Trophoblast cell (in vitro differentiated cells and primary cell): ENCODE measurements at regions not wholly inside any gene's neighbourhood (a gene's known extent, or its start where the extent isn't known, plus 50 kb on each side); places are given as distances from the start of the nearest gene placed in this dataset.

ENCODE experiments used
- DNase-seq, 2 donors: peaks; one replicate each; pipeline ENCODE4 v3.0.0-alpha.2; 2016
- H2AFZ ChIP-seq: 2 replicates; pipeline ENCODE4 v1.6.1; 2013; ENCODE audit warnings: low read length, moderate library complexity, mild to moderate bottlenecking; ENCODE audit not compliant: insufficient read depth, poor library complexity
- H2AK5ac ChIP-seq: 2 replicates; pipeline ENCODE4 v1.6.1; 2013; ENCODE audit warnings: mild to moderate bottlenecking, low read length
- H2BK120ac ChIP-seq: 2 replicates; pipeline ENCODE4 v1.6.1; 2013; ENCODE audit warnings: low read length, mild to moderate bottlenecking, moderate library complexity; ENCODE audit not compliant: insufficient read depth, poor library complexity
- H2BK12ac ChIP-seq: 2 replicates; pipeline ENCODE4 v1.6.1; 2013; ENCODE audit warnings: mild to moderate bottlenecking, low read length, moderate library complexity
- H2BK5ac ChIP-seq: 2 replicates; pipeline ENCODE4 v1.6.1; 2013; ENCODE audit warnings: low read length, low read depth, moderate library complexity, mild to moderate bottlenecking; ENCODE audit not compliant: poor library complexity
- H3K14ac ChIP-seq: 2 replicates; pipeline ENCODE4 v1.6.1; 2013; ENCODE audit warnings: mild to moderate bottlenecking, low read length
- H3K18ac ChIP-seq: 2 replicates; pipeline ENCODE4 v1.6.1; 2013; ENCODE audit warnings: mild to moderate bottlenecking, low read length
- H3K23ac ChIP-seq: 2 replicates; pipeline ENCODE4 v1.6.1; 2013; ENCODE audit warnings: low read length
- H3K27ac ChIP-seq: 2 replicates; pipeline ENCODE4 v1.5.1; 2013; ENCODE audit warnings: low read depth, mild to moderate bottlenecking, inconsistent platforms, low read length, moderate library complexity
- H3K27me3 ChIP-seq: 2 replicates; pipeline ENCODE4 v1.6.1; 2013; ENCODE audit warnings: inconsistent platforms, mild to moderate bottlenecking, low read length, moderate library complexity; ENCODE audit not compliant: insufficient read depth
- H3K36me3 ChIP-seq, 2 experiments: 1 replicate in 1 of 2; 2 replicates in 1 of 2; pipeline ENCODE4 v1.6.1; 2013; ENCODE audit warnings: low read length in 2 of 2, mild to moderate bottlenecking in 2 of 2, moderate library complexity in 1 of 2; ENCODE audit not compliant: insufficient read depth in 2 of 2, control insufficient read depth in 1 of 2
- H3K4ac ChIP-seq: 2 replicates; pipeline ENCODE4 v1.6.1; 2013; ENCODE audit warnings: low read depth, mild to moderate bottlenecking, low read length, moderate library complexity
- H3K4me1 ChIP-seq, 2 experiments: 1 replicate in 1 of 2; 2 replicates in 1 of 2; pipeline ENCODE4 v1.6.1; 2013; ENCODE audit warnings: low read length in 2 of 2, mild to moderate bottlenecking in 2 of 2, moderate library complexity in 1 of 2; ENCODE audit not compliant: insufficient read depth in 2 of 2, control insufficient read depth in 1 of 2
- H3K4me2 ChIP-seq: 2 replicates; pipeline ENCODE4 v1.6.1; 2013; ENCODE audit warnings: inconsistent platforms, mild to moderate bottlenecking, low read length, moderate library complexity
- H3K4me3 ChIP-seq: 2 replicates; pipeline ENCODE4 v1.5.1; 2013; ENCODE audit warnings: mild to moderate bottlenecking, low read depth, low read length, inconsistent platforms
- H3K79me1 ChIP-seq: one replicate; pipeline ENCODE4 v1.6.1; 2013; ENCODE audit warnings: low read length
- H3K79me2 ChIP-seq: 2 replicates; pipeline ENCODE4 v1.6.1; 2013; ENCODE audit warnings: low read length, mild to moderate bottlenecking; ENCODE audit not compliant: control insufficient read depth, insufficient read depth, poor library complexity
- H3K9ac ChIP-seq: 2 replicates; pipeline ENCODE4 v1.6.1; 2013; ENCODE audit warnings: mild to moderate bottlenecking, low read length
- H3K9me3 ChIP-seq: 2 replicates; pipeline ENCODE4 v1.6.1; 2013; ENCODE audit warnings: low read depth, mild to moderate bottlenecking, control low read depth, inconsistent platforms, low read length; ENCODE audit not compliant: insufficient read depth
- H4K12ac ChIP-seq: 2 replicates; pipeline ENCODE4 v1.6.1; 2013; ENCODE audit warnings: low read depth, mild to moderate bottlenecking, low read length, moderate library complexity
- H4K8ac ChIP-seq: 2 replicates; pipeline ENCODE4 v1.6.1; 2013; ENCODE audit warnings: low read depth, mild to moderate bottlenecking, low read length, moderate library complexity
- H4K91ac ChIP-seq: one replicate; pipeline ENCODE4 v1.6.1; 2013; ENCODE audit warnings: low read depth, mild to moderate bottlenecking, low read length, moderate library complexity
- WGBS: extraction: QIAGEN DNeasy Blood & Tissue Kit; methylation state at CpG from one replicate; pipeline ENCODE4 v1.1.7; 2013; ENCODE audit warnings: missing lambda C conversion rate; ENCODE audit not compliant: insufficient read length, insufficient coverage; ENCODE audit errors: extremely low coverage; 5-methylcytosine and 5-hydroxymethylcytosine counted together

- H3K4me3 ChIP-seq = no peak overlapping the region
Observed at GRCh38 chr10:34957531-34957930, 132.6 kb downstream of the CUL2 start.

GRCh38 chr10:34956756-34957155, 133.4 kb downstream of the CUL2 start:
- Histone ChIP-seq H2BK5ac (no peak overlapping the region), H3K27ac (no peak overlapping the region), H4K8ac (no peak overlapping the region), H3K4me3 (no peak overlapping the region), H3K9me3 (peaks cover 3% of the 10 kb centered on the region), H3K36me3 (no peaks in the 10 kb centered on the region), H2BK12ac (no peak overlapping the region), H2BK120ac (no peak overlapping the region), H3K4me1 (peaks cover 3 to 5% of the 10 kb centered on the region in 2 experiments), H2AK5ac (no peak overlapping the region), H3K4ac (no peak overlapping the region), H3K9ac (no peak overlapping the region), H3K4me2 (no peak overlapping the region), H3K27me3 (no peaks in the 10 kb centered on the region), H2AFZ (no peak overlapping the region), H3K14ac (no peak overlapping the region), H3K23ac (no peak overlapping the region), H4K12ac (no peak overlapping the region), H4K91ac (no peak overlapping the region), H3K18ac (no peak overlapping the region), H3K79me2 (no peaks in the 10 kb centered on the region), H3K79me1 (no peaks in the 10 kb centered on the region)
- WGBS = no CpG with 5 or more reads among the region's 3 CpGs
- no peak for DNase-seq

More at GRCh38 chr10:34957531-34957930, 132.6 kb downstream of the CUL2 start:
- H2BK12ac ChIP-seq = no peak overlapping the region
- no peak overlapping the region for H2AFZ ChIP-seq
- no peaks in the 10 kb centered on the region for H3K79me1 ChIP-seq
- no peak overlapping the region for H4K12ac ChIP-seq
- no peaks in the 10 kb centered on the region for H3K27me3 ChIP-seq
- no CpG with 5 or more reads among the region's 6 CpGs for WGBS
- H3K27ac ChIP-seq = no peak overlapping the region
- no peak for DNase-seq
- H3K9ac ChIP-seq = no peak overlapping the region
- no peaks in the 10 kb centered on the region for H3K79me2 ChIP-seq
- no peak overlapping the region for H2AK5ac ChIP-seq
- H4K8ac ChIP-seq = no peak overlapping the region
- H3K23ac ChIP-seq = no peak overlapping the region
- no peak overlapping the region for H3K14ac ChIP-seq
- peaks cover 3 to 5% of the 10 kb centered on the region in 2 experiments for H3K4me1 ChIP-seq
- no peaks in the 10 kb centered on the region for H3K36me3 ChIP-seq
- no peak overlapping the region for H3K4me2 ChIP-seq
- no peak overlapping the region for H2BK5ac ChIP-seq
- H3K4ac ChIP-seq = no peak overlapping the region
- no peak overlapping the region for H3K18ac ChIP-seq
- H4K91ac ChIP-seq = no peak overlapping the region
- no peak overlapping the region for H2BK120ac ChIP-seq
- peaks cover 3% of the 10 kb centered on the region for H3K9me3 ChIP-seq

- H4K12ac ChIP-seq = no peak overlapping the region
- H2BK12ac ChIP-seq = no peak overlapping the region
- H3K9ac ChIP-seq = no peak overlapping the region
- peaks cover 3 to 5% of the 10 kb centered on the region in 2 experiments for H3K4me1 ChIP-seq
- no peak overlapping the region for H4K8ac ChIP-seq
- H3K4me2 ChIP-seq = no peak overlapping the region
- no peak overlapping the region for H3K4ac ChIP-seq
- H3K23ac ChIP-seq = no peak overlapping the region
- no peaks in the 10 kb centered on the region for H3K27me3 ChIP-seq
- H3K36me3 ChIP-seq = no peaks in the 10 kb centered on the region
- DNase-seq = no peak
- peaks cover 3% of the 10 kb centered on the region for H3K9me3 ChIP-seq
- H3K18ac ChIP-seq = no peak overlapping the region
- no peak overlapping the region for H3K4me3 ChIP-seq
- no peak overlapping the region for H3K14ac ChIP-seq
- WGBS = no CpG with 5 or more reads among the region's 2 CpGs
- H2BK120ac ChIP-seq = no peak overlapping the region
- H3K79me1 ChIP-seq = no peaks in the 10 kb centered on the region
- H2BK5ac ChIP-seq = no peak overlapping the region
- H2AFZ ChIP-seq = no peak overlapping the region
- no peak overlapping the region for H2AK5ac ChIP-seq
- no peaks in the 10 kb centered on the region for H3K79me2 ChIP-seq
- no peak overlapping the region for H3K27ac ChIP-seq
- H4K91ac ChIP-seq = no peak overlapping the region
Observed at GRCh38 chr10:34955391-34955790, 134.8 kb downstream of the CUL2 start.

- peak; percentile 92 to 94 for DNase-seq
Observed at GRCh38 chr10:34954142-34954541, 136.0 kb downstream of the CUL2 start.

More at GRCh38 chr10:34954142-34954541, 136.0 kb downstream of the CUL2 start:
- Histone ChIP-seq H2BK5ac (no peak overlapping the region), H4K12ac (no peak overlapping the region), H3K9ac (no peak overlapping the region), H3K27me3 (no peaks in the 10 kb centered on the region), H2AFZ (no peak overlapping the region), H3K14ac (no peak overlapping the region), H3K36me3 (no peaks in the 10 kb centered on the region), H3K18ac (no peak overlapping the region), H3K23ac (no peak overlapping the region), H4K91ac (no peak overlapping the region), H3K4me2 (no peak overlapping the region), H3K79me2 (no peaks in the 10 kb centered on the region), H3K4ac (no peak overlapping the region), H3K4me3 (no peak overlapping the region), H4K8ac (no peak overlapping the region), H3K4me1 (peaks cover 2 to 5% of the 10 kb centered on the region in 2 experiments), H2BK120ac (no peak overlapping the region), H3K9me3 (peaks cover 3% of the 10 kb centered on the region), H3K27ac (no peak overlapping the region), H2AK5ac (no peak overlapping the region), H2BK12ac (no peak overlapping the region), H3K79me1 (no peaks in the 10 kb centered on the region)
- WGBS = no CpG with 5 or more reads among the region's 5 CpGs
